PFSK-1 (cell line): ENCODE measurements at regions not wholly inside any gene's neighbourhood (a gene's known extent, or its start where the extent isn't known, plus 50 kb on each side); places are given as distances from the start of the nearest gene placed in this dataset.

Experiments used
- FOXP2 ChIP-seq: optimal IDR thresholded peaks from 2 replicates; pipeline ENCODE3; 2011; ENCODE audit warnings: borderline replicate concordance, control low read depth, inconsistent platforms; ENCODE audit not compliant: insufficient read depth; ENCODE audit errors: extremely low read length, extremely low read depth
- SIN3A ChIP-seq: IDR thresholded peaks from 2 replicates; pipeline ENCODE4 v1.6.1; 2012; ENCODE audit warnings: mild to moderate bottlenecking, low read length, moderate library complexity, borderline replicate concordance; ENCODE audit not compliant: insufficient read depth
- TAF1 ChIP-seq: IDR thresholded peaks from 2 replicates; pipeline ENCODE4 v1.6.1; 2012; ENCODE audit warnings: low read length, control low read depth, borderline replicate concordance; ENCODE audit not compliant: insufficient read depth

GRCh38 chr2:100692906-100693305 lies 127.0 kb upstream of the NPAS2 start:
- TF ChIP-seq TAF1, result no peak
- no peak for TF ChIP-seq SIN3A
- no peak for TF ChIP-seq FOXP2
